ENCODE measurements at regions not wholly inside any gene's neighbourhood (a gene's known extent, or its start where the extent isn't known, plus 50 kb on each side); places are given as distances from the start of the nearest gene placed in this dataset.

GRCh38 chr2:118279005-118279404 lies 190.7 kb downstream of the INSIG2 start:
- no peaks in the 10 kb centered on the region for H3K4me1 ChIP-seq (replicated peaks in 1 of 2; ENCODE audit: control insufficient read depth in 2 of 2, insufficient read depth in 2 of 2, low read length in 2 of 2)
- intact Hi-C loops (cut with micrococcal nuclease) (no loop called here), in situ Hi-C loops (cut with MboI) (no loop called here)
- WGBS (ENCODE audit: insufficient coverage, low coverage, missing lambda C conversion rate): 0% methylated on average over 3 of the region's 3 CpGs
- H3K9me3 ChIP-seq (replicated peaks; ENCODE audit: control insufficient read depth, insufficient read depth, low read depth, low read length): no peaks in the 10 kb centered on the region
- no peak for ATAC-seq
- H3K36me3 ChIP-seq (ENCODE audit: control insufficient read depth, insufficient read depth, low read length): no peaks in the 10 kb centered on the region
- no peak for FAIRE-seq
- no peaks in the 10 kb centered on the region for H3K79me2 ChIP-seq (ENCODE audit: control insufficient read depth, insufficient read depth, low read length)
- H2AFZ ChIP-seq (ENCODE audit: low read depth, low read length): no peak overlapping the region
- no peak for TF ChIP-seq ETS2 (tag; IDR thresholded peaks at IDR 0.05; ENCODE audit: borderline replicate concordance, poor library complexity, severe bottlenecking)
- no peak for TF ChIP-seq POLR2G (IDR thresholded peaks at IDR 0.05; ENCODE audit: low read depth, low read length)
- no peak for TF ChIP-seq NFXL1 (CRISPR knock-in tag; IDR thresholded peaks at IDR 0.05)
- TF ChIP-seq HIVEP1 (CRISPR knock-in tag; IDR thresholded peaks at IDR 0.05): no peak
- no peak for TF ChIP-seq RBM34 (IDR thresholded peaks at IDR 0.05; ENCODE audit: borderline replicate concordance, insufficient read depth, low read length)
- no peak for TF ChIP-seq GATAD2B (IDR thresholded peaks at IDR 0.05; ENCODE audit: borderline replicate concordance)
- no peak for TF ChIP-seq SIRT6 (IDR thresholded peaks at IDR 0.05; ENCODE audit: low read depth, low read length)
- no peak for TF ChIP-seq MECOM (CRISPR knock-in tag; IDR thresholded peaks at IDR 0.05)
- TF ChIP-seq PCBP2 (IDR thresholded peaks at IDR 0.05; ENCODE audit: low read depth, low read length, poor library complexity, severe bottlenecking): no peak
- no peak for TF ChIP-seq XRCC3 (IDR thresholded peaks at IDR 0.05)
- TF ChIP-seq ELK3 (CRISPR knock-in tag; IDR thresholded peaks at IDR 0.05): no peak
- TF ChIP-seq KAT7 (CRISPR knock-in tag; IDR thresholded peaks at IDR 0.05; ENCODE audit: borderline replicate concordance): no peak
- TF ChIP-seq FUS (optimal IDR thresholded peaks at IDR 0.05; ENCODE audit: low read depth, low read length): no peak
- no peak for DNase-seq (ENCODE audit: extremely low read depth in 1 of 4, low spot score in 3 of 4)
- H3K9me1 ChIP-seq (ENCODE audit: control insufficient read depth, insufficient read depth, low read length): no peaks in the 10 kb centered on the region
- no peak overlapping the region for H3K9ac ChIP-seq (ENCODE audit: insufficient read depth in 1 of 2, low read depth in 2 of 2, low read length in 2 of 2)
- POLR2A ChIA-PET: no interaction called here
- no peak overlapping the region for H3K4me3 ChIP-seq
- CTCF ChIA-PET (ENCODE audit: low intra/inter-chr PET ratio): no interaction called here
- peaks cover 0 to 26% of the 10 kb centered on the region in 2 experiments; a peak in 3 of 5 replicates for H3K27me3 ChIP-seq (ENCODE audit: control insufficient read depth in 2 of 2, insufficient read depth in 2 of 2, low read length in 2 of 2)
- no peak overlapping the region for H3K4me2 ChIP-seq (ENCODE audit: insufficient read depth, low read length)
- H3K27ac ChIP-seq (ENCODE audit: extremely low read depth, low read depth, low read length): no peak overlapping the region
- BruUV-seq (replicated peaks): no TSS peak
- no peaks in the 10 kb centered on the region for H4K20me1 ChIP-seq (replicated peaks; ENCODE audit: control insufficient read depth, insufficient read depth, low read length)

All from K562 (cell line).